ENCODE measurements at regions not wholly inside any gene's neighbourhood (a gene's known extent, or its start where the extent isn't known, plus 50 kb on each side); places are given as distances from the start of the nearest gene placed in this dataset.

GRCh38 chr5:165602529-165602928 is 2097.1 kb downstream of the MAT2B start:
- Histone ChIP-seq H3K4me3 (ENCODE audit: low read depth, low read length) (no peak overlapping the region), H3K36me3 (ENCODE audit: control insufficient read depth, insufficient read depth, low read length) (no peaks in the 10 kb centered on the region), H3K9me3 (ENCODE audit: control insufficient read depth, insufficient read depth, low read depth, low read length) (no peaks in the 10 kb centered on the region), H3K27me3 (ENCODE audit: control insufficient read depth, insufficient read depth, low read length) (no peaks in the 10 kb centered on the region), H3K4me1 (ENCODE audit: control insufficient read depth, insufficient read depth, low read length) (no peaks in the 10 kb centered on the region), H3K9ac (ENCODE audit: low read length) (no peak overlapping the region), H3K27ac (ENCODE audit: low read depth, low read length) (no peak overlapping the region)

- Histone ChIP-seq H3K27ac (ENCODE audit: low read depth, low read length) (no peak overlapping the region), H3K9me3 (ENCODE audit: control insufficient read depth, insufficient read depth, low read depth, low read length) (no peaks in the 10 kb centered on the region), H3K4me1 (ENCODE audit: control insufficient read depth, insufficient read depth, low read length) (no peaks in the 10 kb centered on the region), H3K36me3 (ENCODE audit: control insufficient read depth, insufficient read depth, low read length) (no peaks in the 10 kb centered on the region), H3K9ac (ENCODE audit: low read length) (no peak overlapping the region), H3K4me3 (ENCODE audit: low read depth, low read length) (no peak overlapping the region), H3K27me3 (ENCODE audit: control insufficient read depth, insufficient read depth, low read length) (no peaks in the 10 kb centered on the region)
Observed at GRCh38 chr5:165607026-165607425, 2101.6 kb downstream of the MAT2B start.

GRCh38 chr5:165609871-165610270 is 2104.5 kb downstream of the MAT2B start:
- Histone ChIP-seq H3K9ac (ENCODE audit: low read length) (no peak overlapping the region), H3K4me1 (ENCODE audit: control insufficient read depth, insufficient read depth, low read length) (no peaks in the 10 kb centered on the region), H3K27ac (ENCODE audit: low read depth, low read length) (no peak overlapping the region), H3K36me3 (ENCODE audit: control insufficient read depth, insufficient read depth, low read length) (no peaks in the 10 kb centered on the region), H3K9me3 (ENCODE audit: control insufficient read depth, insufficient read depth, low read depth, low read length) (no peaks in the 10 kb centered on the region), H3K4me3 (ENCODE audit: low read depth, low read length) (no peak overlapping the region), H3K27me3 (ENCODE audit: control insufficient read depth, insufficient read depth, low read length) (no peaks in the 10 kb centered on the region)

- Histone ChIP-seq H3K27ac (ENCODE audit: low read depth, low read length) (peak overlapping the region; percentile 29; the same call in 1 of the 2 replicates), H3K36me3 (ENCODE audit: control insufficient read depth, insufficient read depth, low read length) (no peaks in the 10 kb centered on the region), H3K27me3 (ENCODE audit: control insufficient read depth, insufficient read depth, low read length) (no peaks in the 10 kb centered on the region), H3K4me1 (ENCODE audit: control insufficient read depth, insufficient read depth, low read length) (peaks cover 10% of the 10 kb centered on the region), H3K9me3 (ENCODE audit: control insufficient read depth, insufficient read depth, low read depth, low read length) (no peaks in the 10 kb centered on the region), H3K9ac (ENCODE audit: low read length) (no peak overlapping the region), H3K4me3 (ENCODE audit: low read depth, low read length) (no peak overlapping the region)
Observed at GRCh38 chr5:165616490-165617405, 2111.3 kb downstream of the MAT2B start.

- H3K36me3 ChIP-seq (ENCODE audit: control insufficient read depth, insufficient read depth, low read length), result no peaks in the 10 kb centered on the region
- H3K27ac ChIP-seq (ENCODE audit: low read depth, low read length), result no peak overlapping the region
- H3K4me3 ChIP-seq (ENCODE audit: low read depth, low read length), result no peak overlapping the region
- H3K27me3 ChIP-seq (ENCODE audit: control insufficient read depth, insufficient read depth, low read length), result no peaks in the 10 kb centered on the region
- H3K9me3 ChIP-seq (ENCODE audit: control insufficient read depth, insufficient read depth, low read depth, low read length), result no peaks in the 10 kb centered on the region
- H3K4me1 ChIP-seq (ENCODE audit: control insufficient read depth, insufficient read depth, low read length), result peaks cover 10% of the 10 kb centered on the region
- no peak overlapping the region for H3K9ac ChIP-seq (ENCODE audit: low read length)
Observed at GRCh38 chr5:165617491-165617890, 2112.1 kb downstream of the MAT2B start.

- no peak overlapping the region for H3K9ac ChIP-seq (ENCODE audit: low read length)
- H3K4me3 ChIP-seq (ENCODE audit: low read depth, low read length), result no peak overlapping the region
- H3K4me1 ChIP-seq (ENCODE audit: control insufficient read depth, insufficient read depth, low read length), result peaks cover 10% of the 10 kb centered on the region
- H3K27ac ChIP-seq (ENCODE audit: low read depth, low read length), result no peak overlapping the region
- no peaks in the 10 kb centered on the region for H3K9me3 ChIP-seq (ENCODE audit: control insufficient read depth, insufficient read depth, low read depth, low read length)
- no peaks in the 10 kb centered on the region for H3K36me3 ChIP-seq (ENCODE audit: control insufficient read depth, insufficient read depth, low read length)
- H3K27me3 ChIP-seq (ENCODE audit: control insufficient read depth, insufficient read depth, low read length), result no peaks in the 10 kb centered on the region
Observed at GRCh38 chr5:165620394-165620793, 2115.0 kb downstream of the MAT2B start.

GRCh38 chr5:165622864-165623536 is 2117.6 kb downstream of the MAT2B start:
- Histone ChIP-seq H3K9me3 (ENCODE audit: control insufficient read depth, insufficient read depth, low read depth, low read length) (no peaks in the 10 kb centered on the region), H3K36me3 (ENCODE audit: control insufficient read depth, insufficient read depth, low read length) (no peaks in the 10 kb centered on the region), H3K27me3 (ENCODE audit: control insufficient read depth, insufficient read depth, low read length) (no peaks in the 10 kb centered on the region), H3K9ac (ENCODE audit: low read length) (no peak overlapping the region), H3K27ac (ENCODE audit: low read depth, low read length) (no peak overlapping the region), H3K4me3 (ENCODE audit: low read depth, low read length) (no peak overlapping the region), H3K4me1 (ENCODE audit: control insufficient read depth, insufficient read depth, low read length) (0 out of 2 replicates have a peak, but pooled peaks cover 4% of the 10 kb centered on the region)

GRCh38 chr5:165624166-165624946 is 2118.9 kb downstream of the MAT2B start:
- Histone ChIP-seq H3K9ac (ENCODE audit: low read length) (no peak overlapping the region), H3K9me3 (ENCODE audit: control insufficient read depth, insufficient read depth, low read depth, low read length) (no peaks in the 10 kb centered on the region), H3K27me3 (ENCODE audit: control insufficient read depth, insufficient read depth, low read length) (no peaks in the 10 kb centered on the region), H3K36me3 (ENCODE audit: control insufficient read depth, insufficient read depth, low read length) (no peaks in the 10 kb centered on the region), H3K27ac (ENCODE audit: low read depth, low read length) (no peak overlapping the region), H3K4me3 (ENCODE audit: low read depth, low read length) (no peak overlapping the region), H3K4me1 (ENCODE audit: control insufficient read depth, insufficient read depth, low read length) (0 out of 2 replicates have a peak, but pooled peaks cover 4% of the 10 kb centered on the region)

GRCh38 chr5:165626161-165626560 is 2120.7 kb downstream of the MAT2B start:
- no peaks in the 10 kb centered on the region for H3K9me3 ChIP-seq (ENCODE audit: control insufficient read depth, insufficient read depth, low read depth, low read length)
- H3K27me3 ChIP-seq (ENCODE audit: control insufficient read depth, insufficient read depth, low read length), result no peaks in the 10 kb centered on the region
- no peaks in the 10 kb centered on the region for H3K36me3 ChIP-seq (ENCODE audit: control insufficient read depth, insufficient read depth, low read length)
- no peak overlapping the region for H3K27ac ChIP-seq (ENCODE audit: low read depth, low read length)
- H3K4me3 ChIP-seq (ENCODE audit: low read depth, low read length), result no peak overlapping the region
- H3K4me1 ChIP-seq (ENCODE audit: control insufficient read depth, insufficient read depth, low read length), result peaks cover 9% of the 10 kb centered on the region
- no peak overlapping the region for H3K9ac ChIP-seq (ENCODE audit: low read length)

- no peaks in the 10 kb centered on the region for H3K36me3 ChIP-seq (ENCODE audit: control insufficient read depth, insufficient read depth, low read length)
- H3K27ac ChIP-seq (ENCODE audit: low read depth, low read length), result no peak overlapping the region
- peaks cover 9% of the 10 kb centered on the region for H3K4me1 ChIP-seq (ENCODE audit: control insufficient read depth, insufficient read depth, low read length)
- H3K4me3 ChIP-seq (ENCODE audit: low read depth, low read length), result no peak overlapping the region
- H3K27me3 ChIP-seq (ENCODE audit: control insufficient read depth, insufficient read depth, low read length), result no peaks in the 10 kb centered on the region
- no peaks in the 10 kb centered on the region for H3K9me3 ChIP-seq (ENCODE audit: control insufficient read depth, insufficient read depth, low read depth, low read length)
- no peak overlapping the region for H3K9ac ChIP-seq (ENCODE audit: low read length)
Observed at GRCh38 chr5:165627548-165628170, 2122.2 kb downstream of the MAT2B start.
